ENCODE measurements at regions not wholly inside any gene's neighbourhood (a gene's known extent, or its start where the extent isn't known, plus 50 kb on each side); places are given as distances from the start of the nearest gene placed in this dataset.

DNA sequence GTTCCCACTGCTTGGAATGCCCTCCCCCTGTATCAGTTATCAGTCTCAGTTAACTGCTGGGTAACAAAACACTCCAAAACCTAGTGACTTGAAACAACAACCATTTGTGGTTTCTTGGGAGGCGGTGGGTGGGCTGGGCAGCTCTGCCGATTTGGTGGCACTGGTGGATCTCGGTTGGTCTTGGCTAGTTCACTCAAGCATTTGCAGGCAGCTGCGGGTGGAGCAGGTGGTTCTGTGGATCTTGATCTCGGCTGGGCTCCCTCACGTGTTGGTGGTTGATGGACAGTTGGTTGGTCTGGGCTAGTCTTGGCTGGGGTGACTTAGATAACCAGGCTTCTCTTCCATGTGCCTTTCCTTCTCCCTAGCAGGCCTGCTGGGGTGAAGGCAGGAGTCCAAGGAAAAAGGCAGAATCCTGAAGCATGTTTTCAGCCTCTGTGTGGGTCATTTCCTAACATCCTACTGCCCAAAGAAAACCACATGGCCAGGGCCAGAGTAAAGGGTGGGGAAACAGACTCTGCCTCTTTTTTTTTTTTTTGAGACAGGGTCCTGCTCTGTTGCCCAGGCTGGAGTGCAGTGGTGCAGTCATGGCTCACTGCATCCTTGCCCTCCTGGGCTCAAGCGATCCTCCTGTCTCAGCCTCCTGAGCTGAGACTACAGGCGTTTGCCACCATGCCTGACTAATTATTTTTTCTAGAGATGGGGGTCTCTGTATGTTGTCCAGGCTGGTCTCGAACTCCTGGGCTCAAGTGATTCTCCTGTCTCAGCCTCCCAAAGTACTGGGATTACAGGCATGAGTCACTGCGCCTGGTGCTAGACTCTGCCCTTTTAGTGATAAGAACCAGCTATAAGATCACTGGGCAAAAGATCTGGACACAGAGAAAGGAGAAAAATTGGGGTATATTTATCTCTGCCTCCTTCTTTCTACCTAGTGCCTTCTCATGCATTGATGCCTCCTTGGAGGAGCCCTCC lies 183.7 kb downstream of the RGS3 start:
- Histone ChIP-seq H3K27ac (ENCODE audit: low read length) (no peak overlapping the region), H3K4me1 (ENCODE audit: control insufficient read depth, insufficient read depth, low read length) (peaks cover 9% of the 10 kb centered on the region), H3K27me3 (ENCODE audit: control insufficient read depth in 1 of 2, insufficient read depth in 2 of 2, low read length in 2 of 2) (no peaks in the 10 kb centered on the region), H3K9ac (ENCODE audit: low read length in 2 of 2) (no peak overlapping the region), H3K4me3 (ENCODE audit: low read length in 2 of 2) (no peak overlapping the region), H3K9me3 (ENCODE audit: control insufficient read depth in 2 of 2, low read length in 2 of 2) (no peaks in the 10 kb centered on the region), H3K36me3 (ENCODE audit: control insufficient read depth in 2 of 2, insufficient read depth in 2 of 2, low read length in 2 of 2) (no peaks in the 10 kb centered on the region)

DNA sequence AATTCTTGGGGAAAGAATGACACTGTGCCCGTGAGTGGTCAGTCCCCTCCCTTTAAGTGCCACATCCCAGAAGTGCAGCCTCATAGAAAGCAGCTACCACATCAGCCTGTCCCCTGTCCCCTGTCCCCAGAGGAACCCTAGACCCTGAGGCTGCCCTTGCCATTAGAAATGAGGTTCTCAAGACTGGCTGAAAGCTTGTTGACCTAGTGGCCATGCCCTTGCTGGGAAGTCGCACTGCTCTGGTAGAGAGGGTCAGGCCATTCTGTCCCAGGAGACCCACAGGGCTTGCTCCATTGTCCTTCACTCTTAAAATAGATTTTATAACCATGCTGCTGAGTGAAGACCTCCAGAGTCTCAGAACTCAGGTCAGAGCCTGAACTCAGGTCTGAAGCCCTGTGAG lies 184.5 kb downstream of the RGS3 start:
- Histone ChIP-seq H3K27ac (ENCODE audit: low read length) (no peak overlapping the region), H3K27me3 (ENCODE audit: control insufficient read depth in 1 of 2, insufficient read depth in 2 of 2, low read length in 2 of 2) (no peaks in the 10 kb centered on the region), H3K9ac (ENCODE audit: low read length in 2 of 2) (no peak overlapping the region)

DNA sequence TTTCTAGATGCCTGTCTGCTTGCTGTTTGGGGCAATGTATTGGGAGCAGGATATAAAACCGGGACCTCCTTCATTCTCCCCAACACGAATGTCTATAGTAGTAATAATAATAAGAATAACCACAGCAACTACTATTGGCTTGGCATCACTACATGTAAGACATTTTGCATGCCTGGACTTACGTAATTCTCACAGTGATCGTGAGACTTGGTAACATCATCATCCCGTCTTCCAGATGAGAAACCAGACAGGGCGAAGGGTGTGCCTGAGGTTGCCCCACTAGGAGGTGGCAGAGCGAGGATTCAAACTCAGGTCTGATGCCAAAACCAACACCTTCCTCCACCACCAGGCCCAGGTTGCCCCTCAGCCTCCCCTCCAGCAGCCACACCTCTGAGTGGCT lies 185.1 kb downstream of the RGS3 start:
- no peaks in the 10 kb centered on the region for H3K36me3 ChIP-seq (ENCODE audit: control insufficient read depth in 2 of 2, insufficient read depth in 2 of 2, low read length in 2 of 2)
- H3K27me3 ChIP-seq (ENCODE audit: control insufficient read depth in 1 of 2, insufficient read depth in 2 of 2, low read length in 2 of 2): no peaks in the 10 kb centered on the region
- H3K9ac ChIP-seq (ENCODE audit: low read length in 2 of 2): no peak overlapping the region
- peak overlapping the region; percentile 55 for H3K27ac ChIP-seq (ENCODE audit: low read length)
- H3K4me1 ChIP-seq (ENCODE audit: control insufficient read depth, insufficient read depth, low read length): peaks cover 13% of the 10 kb centered on the region
- no peaks in the 10 kb centered on the region for H3K9me3 ChIP-seq (ENCODE audit: control insufficient read depth in 2 of 2, low read length in 2 of 2)
- no peak overlapping the region for H3K4me3 ChIP-seq (ENCODE audit: low read length in 2 of 2)

More for the DNA sequence above, 184.5 kb downstream of the RGS3 start:
- H3K4me3 ChIP-seq (ENCODE audit: low read length in 2 of 2): no peak overlapping the region
- peaks cover 13% of the 10 kb centered on the region for H3K4me1 ChIP-seq (ENCODE audit: control insufficient read depth, insufficient read depth, low read length)
- H3K9me3 ChIP-seq (ENCODE audit: control insufficient read depth in 2 of 2, low read length in 2 of 2): no peaks in the 10 kb centered on the region
- H3K36me3 ChIP-seq (ENCODE audit: control insufficient read depth in 2 of 2, insufficient read depth in 2 of 2, low read length in 2 of 2): no peaks in the 10 kb centered on the region

DNA sequence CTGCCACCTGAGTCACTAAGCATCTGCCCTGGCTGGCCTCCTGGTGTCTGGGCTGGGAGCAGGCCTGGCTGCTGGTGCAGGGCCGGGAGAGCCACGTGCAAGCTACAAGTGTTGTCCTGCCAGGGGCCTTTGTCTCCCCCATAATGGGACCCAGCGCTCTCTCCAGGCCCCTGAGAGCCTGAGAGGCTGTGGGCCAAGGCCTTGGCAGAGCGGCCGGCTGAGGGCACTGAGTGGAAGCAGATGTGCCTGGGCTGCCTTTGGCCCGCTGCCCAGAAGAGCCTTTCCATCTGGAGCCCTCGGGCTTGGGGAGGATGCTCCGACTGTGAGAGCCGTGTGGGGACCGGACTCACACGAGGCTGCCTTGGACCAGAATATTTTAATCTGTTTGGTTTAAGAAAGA lies 185.5 kb downstream of the RGS3 start:
- peak overlapping the region; percentile 55 for H3K27ac ChIP-seq (ENCODE audit: low read length)
- no peaks in the 10 kb centered on the region for H3K9me3 ChIP-seq (ENCODE audit: control insufficient read depth in 2 of 2, low read length in 2 of 2)
- peaks cover 13% of the 10 kb centered on the region for H3K4me1 ChIP-seq (ENCODE audit: control insufficient read depth, insufficient read depth, low read length)
- no peak overlapping the region for H3K4me3 ChIP-seq (ENCODE audit: low read length in 2 of 2)
- no peaks in the 10 kb centered on the region for H3K36me3 ChIP-seq (ENCODE audit: control insufficient read depth in 2 of 2, insufficient read depth in 2 of 2, low read length in 2 of 2)
- no peaks in the 10 kb centered on the region for H3K27me3 ChIP-seq (ENCODE audit: control insufficient read depth in 1 of 2, insufficient read depth in 2 of 2, low read length in 2 of 2)
- H3K9ac ChIP-seq (ENCODE audit: low read length in 2 of 2): no peak overlapping the region

DNA sequence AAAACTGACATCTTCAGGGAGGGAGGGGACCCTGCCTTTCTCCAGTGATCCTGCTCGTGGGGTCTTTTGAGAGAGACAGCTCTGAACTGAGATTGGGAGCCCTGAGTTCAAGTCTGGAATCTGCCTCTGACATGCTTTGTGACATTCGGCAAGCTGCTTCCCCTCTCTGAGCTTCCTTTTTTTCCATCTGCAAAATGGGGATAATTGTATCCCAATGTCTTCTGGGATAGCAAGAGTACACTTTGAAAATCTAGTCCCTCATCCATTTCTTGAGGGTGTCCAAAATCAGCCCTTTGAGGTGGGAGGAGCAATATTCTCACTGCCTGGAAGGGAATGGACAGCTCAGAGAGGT lies 186.3 kb downstream of the RGS3 start:
- peak overlapping the region; percentile 55 for H3K27ac ChIP-seq (ENCODE audit: low read length)
- no peak overlapping the region for H3K4me3 ChIP-seq (ENCODE audit: low read length in 2 of 2)
- no peaks in the 10 kb centered on the region for H3K9me3 ChIP-seq (ENCODE audit: control insufficient read depth in 2 of 2, low read length in 2 of 2)
- H3K27me3 ChIP-seq (ENCODE audit: control insufficient read depth in 1 of 2, insufficient read depth in 2 of 2, low read length in 2 of 2): no peaks in the 10 kb centered on the region
- no peaks in the 10 kb centered on the region for H3K36me3 ChIP-seq (ENCODE audit: control insufficient read depth in 2 of 2, insufficient read depth in 2 of 2, low read length in 2 of 2)
- peaks cover 21% of the 10 kb centered on the region for H3K4me1 ChIP-seq (ENCODE audit: control insufficient read depth, insufficient read depth, low read length)
- H3K9ac ChIP-seq (ENCODE audit: low read length in 2 of 2): no peak overlapping the region

DNA sequence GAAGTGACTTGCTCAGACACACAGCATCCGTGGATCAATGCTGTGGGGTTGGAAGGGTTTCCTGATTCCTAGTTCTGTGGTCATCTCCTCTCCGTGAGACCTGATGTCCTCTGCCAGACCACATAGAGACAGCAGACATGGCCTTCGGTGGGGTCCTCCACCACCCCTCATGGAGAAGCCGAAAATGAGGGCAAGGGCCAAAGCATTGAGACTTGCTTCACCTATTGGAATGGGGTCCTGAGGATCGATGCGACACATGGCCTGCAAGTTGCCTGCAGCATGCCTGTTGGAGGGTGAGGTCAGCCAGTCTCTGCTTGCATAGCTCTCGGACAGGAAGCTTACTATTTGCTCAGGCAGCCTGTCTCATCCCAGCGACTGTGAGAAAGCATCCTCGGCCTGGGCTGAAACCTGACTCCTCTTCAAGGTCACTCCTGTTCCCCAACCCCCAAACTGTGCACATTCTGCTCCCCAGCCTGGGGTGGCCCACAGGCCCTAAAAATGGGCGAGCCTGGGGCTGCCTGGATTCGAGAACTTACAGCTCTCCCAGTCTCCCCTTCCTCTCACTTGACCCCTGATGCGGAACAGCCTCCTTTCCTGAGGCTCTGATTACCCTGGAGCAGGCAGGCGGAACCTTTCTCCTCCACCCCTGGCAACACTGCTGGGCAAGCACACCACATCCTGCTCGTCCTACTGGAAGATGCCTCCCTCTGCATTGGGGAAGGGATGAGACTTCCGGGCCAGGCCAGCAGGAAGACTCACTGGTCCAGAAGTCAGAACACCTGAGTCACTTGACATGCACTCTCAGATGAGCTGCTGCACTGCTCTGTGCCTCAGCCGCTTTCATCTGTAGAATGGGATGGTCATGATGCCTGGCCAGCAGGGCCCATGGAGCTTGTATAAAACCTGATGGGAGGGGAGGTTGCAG lies 186.9 kb downstream of the RGS3 start:
- Histone ChIP-seq H3K36me3 (ENCODE audit: control insufficient read depth in 2 of 2, insufficient read depth in 2 of 2, low read length in 2 of 2) (no peaks in the 10 kb centered on the region), H3K4me3 (ENCODE audit: low read length in 2 of 2) (no peak overlapping the region), H3K4me1 (ENCODE audit: control insufficient read depth, insufficient read depth, low read length) (peaks cover 27% of the 10 kb centered on the region), H3K27ac (ENCODE audit: low read length) (no peak overlapping the region), H3K27me3 (ENCODE audit: control insufficient read depth in 1 of 2, insufficient read depth in 2 of 2, low read length in 2 of 2) (no peaks in the 10 kb centered on the region), H3K9ac (ENCODE audit: low read length in 2 of 2) (no peak overlapping the region), H3K9me3 (ENCODE audit: control insufficient read depth in 2 of 2, low read length in 2 of 2) (no peaks in the 10 kb centered on the region)

DNA sequence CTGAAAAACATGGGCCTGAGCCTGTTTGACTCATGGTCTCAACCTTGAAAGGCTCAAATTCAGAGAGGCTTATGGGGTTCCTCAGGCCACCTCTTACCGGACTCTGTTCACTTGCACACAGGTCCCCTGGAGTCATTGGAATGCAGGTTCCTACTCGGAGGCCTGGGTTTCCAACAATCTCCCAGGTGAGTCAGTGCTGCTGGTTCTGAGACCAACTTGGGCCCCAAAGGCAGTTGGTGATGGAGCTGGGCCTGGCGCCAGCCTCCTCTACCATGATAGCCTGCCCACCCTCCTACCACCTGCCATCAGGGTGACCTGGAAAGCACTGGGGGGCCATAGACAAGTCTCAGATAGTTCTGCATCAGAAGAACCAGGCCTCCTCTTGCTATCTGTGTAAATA lies 188.4 kb downstream of the RGS3 start:
- H3K4me1 ChIP-seq (ENCODE audit: control insufficient read depth, insufficient read depth, low read length): peaks cover 28% of the 10 kb centered on the region
- H3K9me3 ChIP-seq (ENCODE audit: control insufficient read depth in 2 of 2, low read length in 2 of 2): no peaks in the 10 kb centered on the region
- H3K4me3 ChIP-seq (ENCODE audit: low read length in 2 of 2): no peak overlapping the region
- no peak overlapping the region for H3K9ac ChIP-seq (ENCODE audit: low read length in 2 of 2)
- H3K36me3 ChIP-seq (ENCODE audit: control insufficient read depth in 2 of 2, insufficient read depth in 2 of 2, low read length in 2 of 2): no peaks in the 10 kb centered on the region
- no peak overlapping the region for H3K27ac ChIP-seq (ENCODE audit: low read length)
- H3K27me3 ChIP-seq (ENCODE audit: control insufficient read depth in 1 of 2, insufficient read depth in 2 of 2, low read length in 2 of 2): no peaks in the 10 kb centered on the region

DNA sequence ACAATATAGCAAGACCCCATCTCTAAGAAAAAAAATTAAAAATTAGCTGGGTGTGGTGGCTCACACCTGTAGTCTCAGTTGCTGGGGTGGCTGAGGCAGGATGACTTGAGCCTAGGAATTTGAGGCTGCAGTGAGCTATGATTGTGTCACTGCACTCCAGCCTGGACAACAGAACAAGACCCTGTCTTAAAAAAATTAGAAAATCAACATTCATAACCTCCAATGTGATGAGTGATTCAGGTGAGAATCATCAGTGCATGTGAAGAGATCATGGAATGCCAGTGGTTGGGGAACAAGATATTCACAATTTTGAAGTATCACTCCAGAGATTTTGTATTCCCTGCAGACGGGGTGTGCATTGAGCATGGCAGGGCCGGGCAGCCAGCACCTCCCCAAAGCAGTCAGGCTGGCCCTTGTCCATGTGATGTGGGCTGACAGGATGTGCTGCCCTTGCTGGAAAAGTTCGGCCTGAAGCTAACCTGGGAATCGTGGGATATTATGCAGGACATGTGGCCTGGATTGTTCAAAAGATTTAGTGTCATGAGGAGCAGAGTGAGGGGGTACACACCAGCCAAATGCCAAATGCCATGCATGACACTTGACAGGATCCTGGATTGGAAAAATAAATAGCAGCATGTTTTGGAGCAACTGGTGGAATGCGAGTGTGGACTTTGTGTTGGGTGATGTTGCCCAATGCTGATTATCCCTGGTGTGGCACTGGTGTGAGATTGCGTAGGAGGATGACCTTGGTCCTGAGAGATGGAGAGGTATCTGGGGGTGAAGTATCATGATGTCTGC lies 189.0 kb downstream of the RGS3 start:
- H3K27me3 ChIP-seq (ENCODE audit: control insufficient read depth in 1 of 2, insufficient read depth in 2 of 2, low read length in 2 of 2): no peaks in the 10 kb centered on the region
- no peak overlapping the region for H3K27ac ChIP-seq (ENCODE audit: low read length)
- H3K9ac ChIP-seq (ENCODE audit: low read length in 2 of 2): no peak overlapping the region
- H3K4me3 ChIP-seq (ENCODE audit: low read length in 2 of 2): no peak overlapping the region
- H3K9me3 ChIP-seq (ENCODE audit: control insufficient read depth in 2 of 2, low read length in 2 of 2): no peaks in the 10 kb centered on the region
- peaks cover 28% of the 10 kb centered on the region for H3K4me1 ChIP-seq (ENCODE audit: control insufficient read depth, insufficient read depth, low read length)
- no peaks in the 10 kb centered on the region for H3K36me3 ChIP-seq (ENCODE audit: control insufficient read depth in 2 of 2, insufficient read depth in 2 of 2, low read length in 2 of 2)

DNA sequence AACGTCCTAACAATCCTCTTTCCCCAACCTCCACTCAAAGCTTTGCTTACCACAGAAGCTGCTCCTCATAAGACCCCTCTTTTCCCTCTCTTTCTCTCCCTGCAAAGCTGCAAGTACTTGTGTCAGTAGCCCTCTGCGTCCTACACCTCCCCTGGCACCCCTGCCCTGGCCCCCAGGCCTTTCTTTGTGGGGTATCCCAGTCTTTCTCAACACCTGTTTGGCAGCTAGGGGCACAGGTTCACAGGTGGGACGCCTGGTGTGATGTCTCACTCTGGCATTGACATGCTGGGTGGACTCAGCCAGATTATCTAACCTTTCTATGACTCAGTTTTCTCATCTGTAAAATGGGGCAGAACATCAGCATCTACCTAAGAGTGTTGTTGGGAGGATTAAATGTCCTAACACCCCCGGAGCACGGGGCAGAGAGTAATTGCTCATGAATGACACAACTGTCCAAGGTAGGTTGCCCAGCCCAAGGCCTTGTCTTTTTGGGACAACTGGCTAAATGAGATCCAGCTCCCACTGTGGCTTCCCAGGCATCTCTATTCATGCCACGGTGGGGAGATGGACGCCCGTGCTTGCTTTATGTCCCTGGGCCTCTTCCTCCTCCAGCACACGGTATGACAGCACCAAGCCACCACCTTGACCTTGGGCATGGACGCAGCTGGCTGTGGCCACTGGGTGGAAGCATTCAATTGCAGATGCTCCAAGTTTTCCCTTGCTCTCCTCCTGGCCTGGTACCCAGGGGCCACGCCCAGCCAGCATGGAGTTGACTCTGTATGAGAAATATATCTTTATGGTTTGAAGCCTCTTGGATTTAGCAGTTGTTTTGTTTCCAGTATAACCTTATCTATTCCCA lies 190.4 kb downstream of the RGS3 start:
- Histone ChIP-seq H3K36me3 (ENCODE audit: control insufficient read depth in 2 of 2, insufficient read depth in 2 of 2, low read length in 2 of 2) (no peaks in the 10 kb centered on the region), H3K4me1 (ENCODE audit: control insufficient read depth, insufficient read depth, low read length) (peaks cover 33% of the 10 kb centered on the region), H3K9ac (ENCODE audit: low read length in 2 of 2) (peak overlapping the region in 1 of 2 donors; percentile 42), H3K27me3 (ENCODE audit: control insufficient read depth in 1 of 2, insufficient read depth in 2 of 2, low read length in 2 of 2) (peaks cover 0 to 4% of the 10 kb centered on the region in 2 donors), H3K4me3 (ENCODE audit: low read length in 2 of 2) (no peak overlapping the region), H3K9me3 (ENCODE audit: control insufficient read depth in 2 of 2, low read length in 2 of 2) (no peaks in the 10 kb centered on the region), H3K27ac (ENCODE audit: low read length) (peak overlapping the region; percentile 71)

Data from stomach smooth muscle (tissue), 2 donors.